Esophagus muscularis mucosa (tissue), 4 donors: ENCODE measurements at regions not wholly inside any gene's neighbourhood (a gene's known extent, or its start where the extent isn't known, plus 50 kb on each side); places are given as distances from the start of the nearest gene placed in this dataset.
A peak's percentile ranks its signal among the peaks of the same experiment; 100 is the strongest.

ENCODE experiments used
- DNase-seq: peaks from one replicate; pipeline ENCODE4 v3.0.0-alpha.2; 2017; ENCODE audit errors: extremely low spot score
- H3K27ac ChIP-seq, 4 donors: fragments of 200-600 bp; sonication (generic); replicated peaks in 1 of 4; 1 replicate in 3 of 4; 2 replicates in 1 of 4; pipeline ENCODE4 v1.5.1; 2016 to 2019; ENCODE audit warnings: mild to moderate bottlenecking in 1 of 4
- H3K27me3 ChIP-seq, 4 donors: fragments of 200-600 bp; sonication (generic); one replicate each; pipeline versions ENCODE4 v1.5.1 to v1.6.0; 2016 to 2019
- H3K36me3 ChIP-seq, 4 donors: fragments of 200-600 bp; sonication (generic); one replicate each; pipeline ENCODE4 v1.5.1; 2016 to 2019
- H3K4me1 ChIP-seq, 4 donors: fragments of 200-600 bp; sonication (generic); one replicate each; pipeline ENCODE4 v1.5.1; 2016 to 2019
- H3K4me3 ChIP-seq, 4 donors: fragments of 200-600 bp; sonication (generic); 1 replicate in 2 of 4; 2 replicates in 2 of 4; pipeline ENCODE4 v1.5.1; 2016 to 2019; ENCODE audit warnings: mild to moderate bottlenecking in 4 of 4, moderate library complexity in 1 of 4
- H3K9me3 ChIP-seq, 4 donors: fragments of 200-600 bp; sonication (generic); 1 replicate in 3 of 4; 2 replicates in 1 of 4; pipeline ENCODE4 v1.5.1; 2016 to 2019
- CTCF ChIP-seq, 3 experiments: fragments of 200-600 bp in 2 of 3; fragments of 450-650 bp in 1 of 3; sonication (generic) in 2 of 3; IDR thresholded peaks; one replicate each; pipeline ENCODE4 v1.5.1; 2017 to 2019; ENCODE audit warnings: antibody characterized with exemption in 3 of 3, mild to moderate bottlenecking in 2 of 3, moderate library complexity in 1 of 3
- EP300 ChIP-seq: sonication (generic); formaldehyde crosslinking; IDR thresholded peaks from one replicate; pipeline ENCODE4 v1.6.1; 2017; ENCODE audit warnings: antibody characterized with exemption
- POLR2A ChIP-seq: fragments of 450-650 bp; IDR thresholded peaks from one replicate; pipeline ENCODE4 v1.6.1; 2017; ENCODE audit warnings: antibody characterized with exemption, moderate library complexity, mild to moderate bottlenecking, low read depth
- POLR2AphosphoS5 ChIP-seq, 2 donors: sonication (generic); formaldehyde crosslinking; IDR thresholded peaks; one replicate each; pipeline ENCODE4 v1.6.1; 2017; ENCODE audit warnings: antibody characterized with exemption in 2 of 2
- WGBS: methylation state at CpG from one replicate; pipeline ENCODE4 v1.1.5; 2018; 5-methylcytosine and 5-hydroxymethylcytosine counted together
- intact Hi-C: fragments of 100-400 bp; cut with DNase I; formaldehyde crosslinking; loops from one replicate; pipeline ENCODE4 v1.15.1; 2023

GRCh38 chr3:153008226-153008625 is 153.8 kb upstream of the RAP2B start:
- Histone ChIP-seq H3K27me3 (no peaks in the 10 kb centered on the region), H3K4me1 (no peaks in the 10 kb centered on the region), H3K36me3 (no peaks in the 10 kb centered on the region), H3K27ac (no peak overlapping the region), H3K9me3 (no peaks in the 10 kb centered on the region), H3K4me3 (no peak overlapping the region)
- DNase-seq = no peak
- no peak for TF ChIP-seq EP300
- TF ChIP-seq POLR2A = no peak
- no peak for TF ChIP-seq CTCF (IDR thresholded peaks at IDR 0.05)
- TF ChIP-seq POLR2AphosphoS5 (IDR thresholded peaks at IDR 0.05) = no peak
- 84% methylated on average over 3 of the region's 3 CpGs for WGBS
- intact Hi-C loops = no loop called here

GRCh38 chr3:153023896-153024295 is 138.1 kb upstream of the RAP2B start:
- intact Hi-C loops = loop anchor here (2.0 kb wide), 1 partner anchor 571 kb away; no protein-coding TSS in a partner anchor

GRCh38 chr3:153026026-153026425 is 136.0 kb upstream of the RAP2B start:
- peaks cover 0 to 27% (median 25%) of the 10 kb centered on the region in 4 donors for H3K4me1 ChIP-seq
- DNase-seq = no peak
- peak; percentile 65 to 70 (median 69) for TF ChIP-seq CTCF (IDR thresholded peaks at IDR 0.05)
- no peak for TF ChIP-seq EP300
- H3K27me3 ChIP-seq = no peaks in the 10 kb centered on the region
- 53% methylated on average over 3 of the region's 3 CpGs for WGBS
- no peaks in the 10 kb centered on the region for H3K9me3 ChIP-seq
- H3K4me3 ChIP-seq = no peak overlapping the region
- intact Hi-C loops = loop anchor here (5.0 kb wide), 1 partner anchor 741 kb away; no protein-coding TSS in a partner anchor
- H3K36me3 ChIP-seq = no peaks in the 10 kb centered on the region
- no peak overlapping the region for H3K27ac ChIP-seq

More at GRCh38 chr3:153023896-153024295, 138.1 kb upstream of the RAP2B start:
- Histone ChIP-seq H3K27ac (no peak overlapping the region), H3K27me3 (no peaks in the 10 kb centered on the region), H3K4me3 (no peak overlapping the region), H3K36me3 (no peaks in the 10 kb centered on the region), H3K9me3 (no peaks in the 10 kb centered on the region), H3K4me1 (peaks cover 0 to 21% (median 18%) of the 10 kb centered on the region in 4 donors)
- no peak for TF ChIP-seq POLR2A
- TF ChIP-seq POLR2AphosphoS5 (IDR thresholded peaks at IDR 0.05) = no peak
- no peak for TF ChIP-seq EP300
- no peak for TF ChIP-seq CTCF (IDR thresholded peaks at IDR 0.05)
- DNase-seq = no peak
- WGBS = 75% methylated on average over 5 of the region's 5 CpGs

GRCh38 chr3:153028381-153028780 is 133.6 kb upstream of the RAP2B start:
- no peaks in the 10 kb centered on the region for H3K27me3 ChIP-seq
- H3K4me1 ChIP-seq = peaks cover 0 to 27% (median 25%) of the 10 kb centered on the region in 4 donors
- peak overlapping the region; percentile 33 to 52 (median 42) for H3K27ac ChIP-seq
- no peak for DNase-seq
- H3K9me3 ChIP-seq = no peaks in the 10 kb centered on the region
- intact Hi-C loops = loop anchor here (5.0 kb wide), 1 partner anchor 739 kb away; no protein-coding TSS in a partner anchor
- TF ChIP-seq POLR2AphosphoS5 (IDR thresholded peaks at IDR 0.05) (peak in 1 of 2 donors; percentile 45), CTCF (IDR thresholded peaks at IDR 0.05) (no peak), POLR2A (no peak), EP300 (no peak)
- 17% methylated on average over 6 of the region's 6 CpGs for WGBS
- no peaks in the 10 kb centered on the region for H3K36me3 ChIP-seq
- no peak overlapping the region for H3K4me3 ChIP-seq

- H3K36me3 ChIP-seq = no peaks in the 10 kb centered on the region
- peaks cover 0 to 27% (median 25%) of the 10 kb centered on the region in 4 donors for H3K4me1 ChIP-seq
- H3K27me3 ChIP-seq = no peaks in the 10 kb centered on the region
- no peak for DNase-seq
- 43% methylated on average over 6 of the region's 6 CpGs for WGBS
- H3K4me3 ChIP-seq = no peak overlapping the region
- peak overlapping the region in 1 of 4 donors; percentile 52 for H3K27ac ChIP-seq
- TF ChIP-seq EP300 (no peak), POLR2AphosphoS5 (IDR thresholded peaks at IDR 0.05) (no peak), CTCF (IDR thresholded peaks at IDR 0.05) (no peak), POLR2A (no peak)
- intact Hi-C loops = loop anchor here (5.0 kb wide), 1 partner anchor 738 kb away; no protein-coding TSS in a partner anchor
- no peaks in the 10 kb centered on the region for H3K9me3 ChIP-seq
Observed at GRCh38 chr3:153029350-153029749, 132.7 kb upstream of the RAP2B start.
